Stimulated activated CD4-positive, alpha-beta T cell treated with anti-CD3 and anti-CD28 coated beads, Interleukin-2, amount 100 ng/mL, for 4 hours (primary cell): ENCODE measurements at regions not wholly inside any gene's neighbourhood (a gene's known extent, or its start where the extent isn't known, plus 50 kb on each side); places are given as distances from the start of the nearest gene placed in this dataset.

ENCODE experiments used
- DNase-seq: peaks from one replicate; pipeline ENCODE4 v3.0.0-alpha.2; 2020; ENCODE audit warnings: low read depth

- DNase-seq = no peak
Observed at GRCh38 chr15:70226337-70226980, 128.7 kb upstream of the TLE3 start.

DNA sequence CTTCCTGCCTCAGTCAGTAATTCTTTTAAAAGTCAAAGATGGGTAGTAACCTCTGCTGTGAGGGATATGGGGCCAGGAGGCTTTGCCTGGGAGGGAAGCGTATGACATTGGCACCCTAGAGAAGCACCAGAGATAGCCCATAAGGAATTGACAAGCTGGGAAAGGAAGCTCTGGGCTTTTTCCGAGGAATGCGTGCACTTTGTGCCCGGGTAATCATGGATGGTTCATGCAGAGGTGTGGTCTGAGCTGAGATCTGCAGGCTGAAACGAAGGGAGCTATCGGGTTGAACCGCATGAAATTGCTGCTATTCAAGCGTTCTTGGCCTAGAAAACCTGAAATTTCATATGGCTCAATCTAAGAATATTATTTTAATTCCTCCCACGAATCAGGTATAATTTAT is 127.7 kb upstream of the TLE3 start:
- DNase-seq = no peak

GRCh38 chr15:70222606-70223005 is 124.9 kb upstream of the TLE3 start:
- no peak for DNase-seq

- DNase-seq = no peak
Observed at GRCh38 chr15:70220490-70221096, 122.9 kb upstream of the TLE3 start.

GRCh38 chr15:70219966-70220365 is 122.2 kb upstream of the TLE3 start:
- no peak for DNase-seq

DNA sequence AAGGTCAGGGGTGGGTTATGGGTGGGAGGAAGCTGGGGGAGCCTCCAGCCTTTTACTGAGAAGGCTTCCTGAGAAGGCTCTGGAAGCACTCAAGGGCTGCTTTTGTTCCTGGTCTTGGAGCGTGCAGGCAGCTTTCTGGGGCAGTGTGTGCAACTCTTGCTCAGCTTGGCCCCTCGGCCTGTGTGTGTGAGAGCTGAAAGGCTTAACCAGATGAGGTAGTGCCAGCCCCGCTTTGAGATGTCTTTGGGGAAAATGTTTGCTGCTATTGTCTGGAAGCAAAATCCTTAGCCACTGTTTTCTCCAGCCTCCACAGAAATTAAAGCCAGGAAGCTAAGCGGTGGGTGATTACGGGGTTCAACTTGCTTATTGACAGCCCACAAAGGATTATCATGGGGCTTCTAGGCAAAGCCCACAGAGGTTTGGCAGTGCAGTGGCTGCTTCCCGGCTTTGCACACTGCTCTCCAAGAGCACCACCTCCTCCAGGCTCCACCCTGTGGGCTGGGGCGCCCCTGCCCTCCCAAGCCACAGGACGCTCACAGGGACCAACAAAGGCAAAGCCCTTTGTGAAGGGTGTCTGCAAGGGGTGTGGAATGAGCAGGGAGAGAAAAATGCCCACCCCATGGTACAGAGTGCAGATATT is 121.7 kb upstream of the TLE3 start:
- no peak for DNase-seq

GRCh38 chr15:70217226-70218160 is 119.8 kb upstream of the TLE3 start:
- no peak for DNase-seq

GRCh38 chr15:70215951-70216350 is 118.2 kb upstream of the TLE3 start:
- DNase-seq = no peak

DNA sequence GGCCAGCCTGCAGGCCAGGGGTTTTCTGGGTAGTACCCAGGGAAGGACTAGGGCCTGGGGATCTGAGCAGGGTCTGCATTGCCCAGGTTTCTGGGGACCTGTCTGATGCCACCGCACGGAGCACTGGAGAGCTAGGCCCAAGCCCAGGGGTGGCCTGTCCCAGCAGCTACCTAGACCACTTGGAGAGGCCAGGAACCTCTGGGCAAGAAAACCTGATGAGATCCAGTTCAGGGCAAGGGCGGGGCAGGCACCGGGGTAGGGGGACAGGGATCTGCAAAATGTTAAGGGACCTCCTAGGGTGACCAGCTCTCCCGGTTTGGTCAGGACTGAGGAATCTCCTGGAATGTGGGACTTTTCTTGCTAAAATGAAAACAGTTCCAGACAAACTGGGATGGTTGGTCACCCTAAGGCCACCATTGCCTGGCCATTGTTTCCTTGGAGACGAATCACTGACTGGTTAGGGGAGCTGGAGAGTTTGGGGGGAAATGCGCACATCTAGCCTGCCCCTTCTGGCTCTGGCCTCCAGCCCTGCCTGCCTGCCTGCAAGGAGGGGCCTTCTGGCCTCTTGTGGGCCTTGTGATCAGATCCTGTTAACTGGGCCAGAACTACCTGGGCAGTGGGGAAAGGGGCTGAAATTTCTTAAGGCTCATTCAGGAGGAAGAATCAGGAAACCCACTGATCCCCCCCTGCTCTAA is 117.4 kb upstream of the TLE3 start:
- no peak for DNase-seq

DNA sequence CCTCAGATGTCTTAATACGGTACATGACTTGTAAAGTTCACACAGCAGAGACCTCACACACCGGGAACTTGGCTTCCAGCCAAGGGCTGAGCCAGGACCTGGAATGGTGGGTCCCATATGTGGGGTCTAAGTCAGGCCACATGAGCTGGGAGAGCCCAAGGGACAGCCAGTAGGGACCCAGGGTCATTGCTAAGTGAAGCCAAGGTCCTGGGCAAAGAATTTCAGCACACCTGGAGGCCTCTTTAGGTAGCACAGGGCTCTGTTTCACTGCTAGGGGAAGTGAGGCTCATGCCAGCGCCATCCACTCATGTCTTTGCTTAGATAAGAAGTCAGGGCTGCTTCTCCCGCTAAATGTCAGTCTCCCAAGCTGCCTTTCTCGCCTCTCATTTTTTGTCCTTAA is 116.6 kb upstream of the TLE3 start:
- no peak for DNase-seq

DNA sequence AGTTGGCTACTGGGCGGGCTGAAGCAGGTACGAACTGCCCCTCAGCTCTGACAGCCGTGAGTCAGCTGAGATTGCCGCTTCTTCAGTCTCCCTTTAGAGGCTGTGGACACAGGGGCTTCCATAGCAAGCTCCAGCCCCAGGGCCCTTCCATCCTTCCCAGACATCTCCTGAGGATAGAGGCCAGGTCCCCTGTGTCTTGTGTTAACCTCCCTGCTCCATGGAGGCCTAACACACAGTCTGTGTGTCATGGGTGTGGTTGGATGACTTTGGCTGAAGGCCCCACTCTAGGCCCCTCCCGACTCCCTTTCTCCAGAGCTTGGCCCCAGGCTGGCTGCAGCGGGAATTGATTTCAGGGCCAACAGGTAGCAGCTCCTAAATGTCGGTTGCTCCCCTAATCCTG is 116.1 kb upstream of the TLE3 start:
- DNase-seq = no peak

- DNase-seq = no peak
Observed at GRCh38 chr15:70212963-70213315, 115.2 kb upstream of the TLE3 start.

DNA sequence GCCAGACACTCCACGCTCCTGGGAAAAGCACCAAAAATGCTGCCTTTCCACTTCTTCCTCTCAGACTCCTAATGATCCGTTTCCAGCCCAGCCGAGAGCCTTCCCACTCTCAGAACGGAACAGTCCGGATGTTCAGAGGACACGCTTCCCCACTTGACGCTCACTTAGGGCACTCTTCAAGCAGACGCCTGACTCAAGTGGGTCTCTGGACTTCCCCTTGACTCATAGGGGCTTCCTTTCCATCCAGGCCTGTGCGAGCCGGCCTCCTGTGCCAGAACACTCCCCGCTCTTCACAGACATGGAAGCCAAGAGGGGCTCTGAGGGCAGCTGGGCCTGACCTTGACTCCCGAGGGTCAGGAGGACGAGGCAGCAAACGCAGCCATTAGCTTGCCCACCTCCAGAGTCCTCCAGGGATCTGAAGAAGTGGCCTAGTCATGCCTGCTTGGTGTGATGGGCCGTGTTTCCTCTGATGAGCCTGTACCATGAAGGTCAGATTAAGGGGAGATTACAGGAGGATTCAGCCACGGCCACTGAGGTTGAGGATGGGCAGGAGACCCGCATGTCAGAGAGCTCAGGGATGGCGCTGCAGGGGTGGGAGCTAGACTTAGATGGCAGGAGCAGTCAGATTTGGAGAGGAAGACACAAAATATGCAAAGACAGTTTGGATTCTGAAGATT is 114.7 kb upstream of the TLE3 start:
- DNase-seq = no peak

DNA sequence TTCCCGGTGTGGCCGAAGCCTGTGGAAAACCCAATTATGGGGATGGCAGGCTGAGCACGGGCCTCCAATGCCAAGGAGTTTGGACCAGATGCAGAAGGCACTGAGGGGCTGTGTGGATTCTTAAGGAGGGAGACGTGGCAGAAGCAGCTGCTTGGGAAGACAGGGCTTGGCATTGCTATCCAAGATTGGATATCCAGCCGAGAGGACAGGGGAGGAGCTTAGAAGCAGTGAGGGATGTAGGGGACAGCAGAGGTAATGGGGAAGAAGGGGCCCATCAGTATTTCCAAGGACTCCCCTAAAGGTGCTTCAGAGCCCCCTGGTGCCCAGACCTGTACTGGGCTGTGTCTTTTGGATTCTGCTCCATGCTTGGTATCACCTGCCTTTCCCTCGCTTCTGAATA is 112.8 kb upstream of the TLE3 start:
- no peak for DNase-seq

DNA sequence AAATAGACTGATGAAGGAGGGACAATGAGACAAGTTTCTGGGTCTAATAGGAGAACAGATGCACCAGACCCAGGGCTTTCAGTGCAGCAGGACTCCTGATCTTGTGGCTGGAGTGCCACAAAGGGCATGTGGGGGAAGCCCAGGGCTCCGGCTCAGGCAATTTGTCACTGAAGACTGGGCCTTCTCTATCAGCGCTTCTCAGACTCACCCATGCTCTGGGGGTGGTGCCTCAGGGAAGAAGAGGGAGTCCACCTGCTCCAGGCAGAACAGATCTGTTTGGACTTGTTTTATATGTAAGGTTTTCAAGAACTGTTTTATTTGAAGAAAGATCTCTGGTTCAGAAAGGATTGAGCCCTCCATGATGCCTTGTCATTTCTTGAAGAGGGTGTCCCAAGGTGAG is 112.4 kb upstream of the TLE3 start:
- DNase-seq = no peak

GRCh38 chr15:70209499-70209898 is 111.8 kb upstream of the TLE3 start:
- no peak for DNase-seq

- DNase-seq = no peak
Observed at GRCh38 chr15:70208332-70208731, 110.6 kb upstream of the TLE3 start.

- no peak for DNase-seq
Observed at GRCh38 chr15:70206668-70207067, 109.0 kb upstream of the TLE3 start.

DNA sequence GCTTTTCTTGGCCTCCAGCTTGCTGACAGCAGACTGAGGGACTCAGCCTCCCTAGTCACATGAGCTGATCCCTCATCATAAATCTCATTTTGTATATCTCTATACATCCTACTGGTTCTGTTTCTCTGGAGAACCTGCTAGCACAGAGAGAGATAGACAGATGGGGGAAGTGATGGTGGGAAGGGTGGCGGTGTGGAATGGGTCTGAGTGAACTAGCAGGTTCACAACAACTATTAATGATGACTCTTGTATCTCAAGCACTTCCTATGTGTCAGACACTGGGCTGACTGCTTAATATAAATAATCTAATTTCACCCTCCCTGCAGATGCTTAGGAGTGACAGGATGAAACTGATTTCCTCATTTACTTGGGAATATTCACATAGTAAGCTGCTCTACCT is 106.9 kb upstream of the TLE3 start:
- DNase-seq = no peak

GRCh38 chr15:70203981-70204560 is 106.4 kb upstream of the TLE3 start:
- DNase-seq = no peak

- DNase-seq = no peak
Observed at GRCh38 chr15:70202756-70203155, 105.0 kb upstream of the TLE3 start.
